ENCODE measurements at regions not wholly inside any gene's neighbourhood (a gene's known extent, or its start where the extent isn't known, plus 50 kb on each side); places are given as distances from the start of the nearest gene placed in this dataset.

DNA sequence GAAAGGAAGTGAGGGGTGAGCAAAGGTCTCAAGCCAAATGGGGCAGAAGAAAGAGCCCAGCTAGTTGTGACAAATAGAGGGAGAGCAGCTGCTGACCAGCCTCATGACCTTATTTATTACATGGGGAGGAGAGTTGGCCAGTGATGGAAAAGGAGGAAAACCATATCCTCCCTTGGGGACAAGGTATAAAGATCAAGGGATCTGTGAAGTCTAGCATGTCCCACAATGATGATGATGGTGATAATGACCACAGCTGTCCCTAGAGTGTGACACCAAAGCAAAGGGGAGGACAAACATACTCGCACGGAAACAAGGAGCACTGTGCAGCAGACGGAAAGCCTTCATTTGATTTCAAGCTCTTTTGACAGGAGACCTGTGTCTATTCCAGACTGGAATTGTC is 190.4 kb upstream of the MCHR2 start:
- in situ Hi-C loops (cut with MboI; ENCODE audit: low sequenced_read_pairs), result no loop called here

DNA sequence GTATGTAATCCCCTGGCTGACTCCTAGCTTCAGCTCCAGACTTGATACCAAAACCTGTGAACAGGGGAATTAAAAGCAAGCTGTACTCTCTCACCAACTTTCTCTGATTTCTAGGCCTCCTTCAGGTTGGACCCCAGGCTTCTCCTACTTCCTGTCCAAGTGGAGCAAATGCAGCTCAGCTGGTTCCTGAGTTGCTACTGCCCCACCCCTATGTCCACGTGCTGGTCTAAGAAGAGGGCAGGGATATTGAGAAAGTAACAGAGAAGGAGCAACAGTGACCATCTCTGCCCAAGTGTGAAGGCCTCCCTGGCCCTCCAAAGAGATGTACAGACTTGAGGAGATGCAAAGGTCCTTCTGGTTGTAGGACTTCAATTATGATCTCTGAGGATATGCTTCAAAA is 188.3 kb upstream of the MCHR2 start:
- in situ Hi-C loops (cut with MboI; ENCODE audit: low sequenced_read_pairs), result no loop called here

DNA sequence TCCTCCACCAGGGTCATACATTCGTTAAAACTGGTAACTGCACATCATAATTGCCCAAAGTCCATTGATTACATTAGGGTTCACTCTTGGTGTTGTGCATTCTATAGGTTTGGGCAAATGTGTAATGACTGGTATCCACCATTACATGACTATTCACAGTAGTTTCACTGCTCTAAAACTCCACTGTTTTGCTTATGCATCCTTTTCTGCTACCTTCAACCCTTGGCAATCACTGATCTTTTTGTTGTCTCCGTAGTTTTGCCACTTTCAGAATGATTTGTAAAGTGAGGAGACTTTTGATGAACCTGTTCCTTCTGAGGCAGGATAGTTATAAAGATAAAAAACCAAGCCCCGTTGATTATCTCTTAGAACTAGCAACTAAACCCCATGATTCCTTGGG is 187.3 kb upstream of the MCHR2 start:
- in situ Hi-C loops (cut with MboI; ENCODE audit: low sequenced_read_pairs), result no loop called here

DNA sequence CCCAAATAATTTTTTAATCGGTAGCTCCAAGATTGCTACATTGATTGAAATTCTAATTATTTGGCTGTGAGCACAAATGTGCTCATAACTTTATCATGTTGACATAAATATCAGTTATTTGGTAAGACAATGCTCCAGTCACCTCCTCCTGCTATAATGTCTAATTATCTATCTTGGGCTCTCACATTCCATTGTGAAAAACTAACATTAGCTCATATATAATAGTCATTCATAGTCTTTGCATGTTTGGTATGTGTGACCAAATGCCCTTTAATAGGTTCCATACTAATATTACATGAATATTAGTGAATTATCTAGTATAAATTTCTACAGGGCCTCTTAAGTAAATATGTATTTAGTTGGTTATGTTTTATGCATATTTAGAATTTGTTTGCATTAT is 185.6 kb upstream of the MCHR2 start:
- in situ Hi-C loops (cut with MboI; ENCODE audit: low sequenced_read_pairs), result no loop called here

DNA sequence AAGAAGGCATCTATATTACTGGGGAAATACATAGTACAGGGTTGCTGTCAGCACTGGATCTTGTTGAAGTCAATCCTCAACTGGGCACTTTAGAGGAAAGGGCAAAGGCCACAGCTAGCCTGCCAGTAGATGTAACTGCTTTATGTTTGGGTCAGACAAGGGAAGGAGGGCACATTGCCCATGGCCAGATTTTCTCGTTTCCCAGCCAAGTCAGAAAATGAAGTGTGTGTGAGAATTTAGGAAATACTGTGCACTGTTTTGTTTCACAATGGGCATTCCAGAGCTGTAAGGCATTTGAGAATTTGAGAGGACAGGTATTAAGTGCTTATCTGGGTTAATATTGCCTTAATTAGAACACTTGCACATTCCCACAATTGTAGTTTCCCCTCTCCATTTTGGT is 183.9 kb upstream of the MCHR2 start:
- in situ Hi-C loops (cut with MboI; ENCODE audit: low sequenced_read_pairs), result no loop called here

DNA sequence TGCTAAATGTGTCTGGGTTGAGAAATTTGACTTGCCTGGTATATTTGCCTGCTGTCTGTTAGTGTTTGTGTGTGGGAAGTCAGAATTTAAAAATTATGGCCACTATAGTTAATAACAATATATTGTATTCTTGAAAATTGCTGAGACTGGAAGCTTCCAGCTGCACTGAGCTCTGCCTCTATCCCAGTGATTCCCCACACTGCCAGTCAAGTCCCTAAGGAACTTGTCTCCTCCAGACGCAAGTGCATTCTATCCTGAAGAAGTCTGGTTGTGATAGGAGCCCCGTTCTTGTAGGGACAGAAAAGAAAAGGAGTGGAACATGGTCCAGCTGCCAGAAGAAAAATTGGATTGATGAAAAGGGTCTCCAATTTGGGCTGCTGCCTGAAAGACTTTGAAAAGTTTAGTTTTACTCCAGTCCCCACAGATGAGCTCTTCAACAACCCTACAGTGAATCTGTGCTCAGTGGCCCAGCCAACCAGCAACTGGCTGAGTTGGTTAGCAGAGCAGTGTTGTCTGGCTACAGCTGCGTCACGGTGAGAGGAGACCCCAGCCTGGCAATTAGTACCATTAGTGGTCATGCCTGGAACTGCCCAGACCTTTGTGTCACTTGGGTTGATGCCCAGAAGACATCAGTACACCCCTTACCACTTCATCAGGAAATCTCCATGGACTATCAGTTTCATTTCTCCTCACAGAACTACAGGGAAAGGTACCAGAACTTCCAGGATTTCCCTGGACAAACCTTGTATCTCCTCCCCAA is 183.1 kb upstream of the MCHR2 start:
- in situ Hi-C loops (cut with MboI; ENCODE audit: low sequenced_read_pairs), result no loop called here

DNA sequence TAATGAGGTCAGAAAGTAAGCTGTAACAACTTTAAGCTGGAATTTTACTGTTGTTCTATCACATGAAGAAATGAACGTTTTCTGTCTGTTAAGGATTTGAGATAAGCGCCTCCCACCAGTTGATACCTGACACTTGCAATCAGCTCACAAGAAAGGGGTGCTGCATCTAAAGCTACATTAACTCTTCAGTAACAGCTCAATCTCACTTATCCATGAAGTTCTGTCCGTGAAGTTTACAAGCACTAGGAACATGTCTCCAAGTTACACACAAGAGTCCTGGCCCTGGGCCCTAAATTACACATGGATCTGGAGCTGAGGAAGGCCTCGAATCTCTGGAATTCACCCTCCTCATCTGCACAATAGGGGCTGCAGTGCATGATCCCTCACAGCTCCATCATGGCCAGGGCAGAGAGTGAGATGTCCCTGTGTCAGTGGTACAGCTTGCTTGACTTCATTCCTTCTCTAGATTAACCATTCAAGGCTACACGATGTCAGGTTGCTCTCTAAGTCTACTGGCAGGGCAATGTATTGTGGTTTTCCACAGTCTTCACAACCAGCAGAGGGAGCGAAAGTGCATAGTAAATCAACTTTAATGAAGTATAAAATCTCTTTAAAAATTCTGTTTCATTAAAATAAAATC is 182.4 kb upstream of the MCHR2 start:
- in situ Hi-C loops (cut with MboI; ENCODE audit: low sequenced_read_pairs), result no loop called here

DNA sequence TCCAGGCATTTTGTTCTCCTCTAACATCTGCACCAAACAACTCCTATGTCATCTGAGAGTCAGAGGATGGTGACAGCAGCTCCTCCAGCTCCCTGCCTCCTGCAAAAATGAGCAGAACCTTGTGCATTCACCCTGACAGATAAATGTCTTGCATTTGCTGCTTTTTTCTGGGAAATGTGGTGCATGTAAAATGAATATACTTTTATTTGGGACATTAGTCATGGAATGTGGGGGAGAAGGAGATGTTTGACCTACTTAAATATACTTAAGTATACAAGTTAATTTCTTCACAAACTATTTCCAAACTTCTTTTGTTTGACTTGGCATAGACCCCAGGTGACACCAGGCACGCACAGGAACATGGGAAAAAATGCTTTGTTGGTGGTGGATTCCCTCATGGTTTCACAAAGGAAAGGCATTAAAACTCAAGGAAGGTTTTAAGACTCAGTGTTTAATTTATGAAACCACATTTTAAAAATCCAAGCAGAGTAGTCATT is 181.8 kb upstream of the MCHR2 start:
- in situ Hi-C loops (cut with MboI; ENCODE audit: low sequenced_read_pairs), result no loop called here

DNA sequence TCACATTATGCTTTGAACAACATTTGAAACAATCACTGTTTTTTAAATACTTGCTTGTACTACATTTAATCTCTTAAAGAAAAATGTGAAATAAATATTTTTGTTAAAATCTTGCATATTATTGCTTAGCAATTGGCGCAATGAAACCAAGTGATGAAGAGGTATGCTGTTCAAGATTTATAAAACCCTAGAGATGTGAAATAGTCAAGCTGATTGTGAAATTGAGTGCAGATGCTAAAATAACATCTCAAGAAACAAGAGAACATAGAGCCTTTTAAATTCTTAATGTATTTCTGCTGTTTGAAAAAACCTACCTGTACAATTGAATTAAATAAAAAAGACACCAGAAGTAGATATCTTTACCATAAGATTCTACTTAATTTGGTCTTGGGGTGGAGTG is 179.2 kb upstream of the MCHR2 start:
- in situ Hi-C loops (cut with MboI; ENCODE audit: low sequenced_read_pairs), result no loop called here

DNA sequence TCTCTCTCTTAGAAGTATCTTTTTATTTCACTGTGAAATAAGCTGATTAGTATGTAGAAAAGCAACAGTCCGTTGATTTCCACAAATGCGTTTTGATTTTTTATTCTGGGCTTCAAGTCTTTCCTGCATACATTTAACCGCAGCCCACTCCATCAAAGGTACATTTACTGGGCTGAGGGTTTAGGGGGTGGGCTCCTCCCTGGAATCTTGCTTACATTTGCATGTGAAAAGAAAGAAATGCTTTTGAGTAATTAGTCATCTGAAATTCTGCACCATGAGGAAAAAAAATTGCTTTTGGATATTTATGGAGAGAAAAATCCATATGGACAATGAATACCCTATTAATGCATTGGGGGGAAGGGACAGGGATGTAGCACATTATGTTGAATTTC is 178.3 kb upstream of the MCHR2 start:
- in situ Hi-C loops (cut with MboI; ENCODE audit: low sequenced_read_pairs), result no loop called here

DNA sequence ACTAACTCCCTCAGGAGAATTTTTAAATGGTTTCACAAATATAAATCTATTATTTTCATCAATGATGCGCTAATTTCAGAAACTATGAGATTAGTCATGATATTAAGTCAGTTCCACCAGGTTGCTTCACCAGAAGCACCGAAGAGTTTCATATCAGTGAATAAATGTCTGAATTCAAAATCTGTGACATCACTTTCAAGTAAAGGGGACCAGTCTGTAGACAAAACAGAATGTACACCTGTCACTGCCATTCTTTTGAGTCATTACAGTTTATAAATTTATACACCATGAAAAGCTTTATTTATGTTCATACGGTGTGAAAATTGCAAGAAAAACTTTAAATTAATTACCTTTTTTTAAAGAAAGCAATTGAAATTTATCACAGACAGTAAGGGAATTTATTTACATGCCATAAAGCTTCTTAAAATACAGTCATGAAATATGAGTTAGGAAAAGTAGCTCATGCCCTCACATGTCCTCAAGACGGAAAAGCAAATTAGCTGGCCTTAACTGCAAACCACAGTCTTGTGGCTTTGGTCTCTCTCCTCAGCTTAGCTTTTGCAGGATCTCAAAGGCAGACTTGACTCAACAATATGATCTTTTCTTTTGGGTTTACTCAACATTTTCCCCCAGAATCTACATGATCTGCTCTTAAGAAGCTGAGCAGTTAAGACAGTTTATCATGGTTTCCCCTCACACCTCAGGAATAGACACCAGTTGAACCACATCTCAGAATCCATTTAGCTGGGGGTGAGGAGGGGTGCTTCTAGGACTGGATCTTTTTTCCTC is 177.7 kb upstream of the MCHR2 start:
- in situ Hi-C loops (cut with MboI; ENCODE audit: low sequenced_read_pairs), result no loop called here

DNA sequence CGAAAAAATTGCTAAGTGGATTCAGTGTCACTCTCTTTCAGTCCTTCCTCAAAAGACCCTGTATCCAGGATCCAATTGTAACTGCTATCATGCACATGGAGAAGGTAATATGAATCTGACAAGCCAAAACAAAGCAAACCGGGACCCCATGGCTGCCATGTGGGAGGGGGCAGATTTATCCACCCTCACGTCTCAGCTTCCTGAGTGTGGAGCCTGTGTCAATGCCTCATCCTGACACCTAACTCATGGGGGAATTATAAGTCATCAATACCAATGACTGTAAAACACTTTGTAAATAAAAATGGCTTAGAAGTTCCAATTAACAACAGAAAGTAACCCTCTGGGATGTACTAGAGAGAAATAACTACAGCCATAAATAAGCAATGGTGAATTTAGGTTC is 174.1 kb upstream of the MCHR2 start:
- in situ Hi-C loops (cut with MboI; ENCODE audit: low sequenced_read_pairs), result no loop called here

DNA sequence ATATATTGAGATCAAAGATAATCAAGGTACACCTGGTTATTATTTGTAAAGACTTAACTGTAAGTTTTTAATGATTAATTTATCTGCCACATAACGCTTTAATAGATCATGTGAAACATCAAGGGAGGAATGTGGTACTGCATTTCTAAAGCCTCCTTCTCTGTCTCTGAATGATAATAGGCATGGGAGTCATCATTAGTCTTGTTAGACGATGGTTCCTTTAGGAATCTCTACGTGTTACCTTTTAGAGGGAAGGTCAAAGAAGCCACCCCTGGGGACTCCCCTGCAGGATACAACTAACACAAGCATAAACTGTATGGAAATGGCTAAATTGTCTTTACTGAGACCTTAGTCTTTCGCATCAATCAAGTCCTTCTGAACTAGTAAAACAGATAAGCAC is 173.6 kb upstream of the MCHR2 start:
- in situ Hi-C loops (cut with MboI; ENCODE audit: low sequenced_read_pairs), result no loop called here

DNA sequence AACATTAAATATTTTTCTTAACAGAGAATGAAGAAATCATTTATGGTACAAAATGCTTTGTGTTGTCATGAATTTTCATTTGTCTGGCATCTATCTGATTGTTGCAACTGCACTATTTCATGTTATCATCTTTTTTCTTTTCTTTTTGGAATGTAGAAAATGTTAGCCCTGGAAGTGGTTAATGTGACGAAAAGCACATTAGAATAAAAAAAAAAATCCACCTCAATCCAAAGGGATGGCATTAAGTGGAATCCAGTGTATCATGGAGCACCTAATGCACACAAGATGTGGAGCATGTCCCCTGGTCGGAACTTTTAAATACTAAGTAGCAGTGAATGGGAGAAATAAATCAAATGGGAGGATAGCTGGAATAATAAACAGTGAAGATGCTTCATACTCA is 172.9 kb upstream of the MCHR2 start:
- in situ Hi-C loops (cut with MboI; ENCODE audit: low sequenced_read_pairs), result no loop called here

DNA sequence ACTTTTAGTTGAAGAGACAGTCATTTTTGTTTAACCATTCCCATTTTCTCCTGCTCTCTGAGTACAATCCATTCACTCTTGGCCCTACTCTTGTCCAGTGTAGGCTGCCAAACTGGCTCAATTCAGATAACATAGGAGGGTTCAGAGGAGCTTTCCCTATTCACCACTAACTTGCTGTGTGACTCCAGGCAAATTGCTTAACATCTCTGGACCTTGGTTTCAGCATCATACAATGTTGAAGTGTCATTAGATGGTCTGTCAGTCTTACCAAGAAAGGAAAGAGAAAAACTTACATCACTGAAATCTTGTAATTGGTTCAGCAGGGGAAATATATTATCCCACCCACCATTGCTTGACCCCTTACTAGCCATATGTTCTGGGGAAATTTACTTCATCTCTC is 171.4 kb upstream of the MCHR2 start:
- in situ Hi-C loops (cut with MboI; ENCODE audit: low sequenced_read_pairs), result no loop called here

DNA sequence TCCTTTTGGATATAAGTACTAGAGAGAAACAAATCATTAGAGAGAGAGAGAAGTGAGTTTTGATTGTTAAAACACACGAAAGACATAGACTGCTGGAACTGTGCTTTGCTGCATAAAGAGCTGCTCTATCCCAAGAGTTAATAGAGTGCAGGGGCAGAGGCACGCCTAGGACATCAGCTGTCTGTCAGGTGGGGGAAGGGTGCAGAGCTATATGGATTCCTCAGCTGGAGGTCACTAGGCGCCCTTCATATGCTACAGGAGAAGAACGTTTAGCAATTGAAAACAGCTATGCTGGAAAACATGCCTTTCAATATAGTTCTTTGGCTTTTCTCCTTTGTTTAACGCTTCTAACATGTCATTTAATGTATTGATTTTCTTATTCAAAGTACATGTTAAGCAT is 169.0 kb upstream of the MCHR2 start:
- in situ Hi-C loops (cut with MboI; ENCODE audit: low sequenced_read_pairs), result no loop called here

DNA sequence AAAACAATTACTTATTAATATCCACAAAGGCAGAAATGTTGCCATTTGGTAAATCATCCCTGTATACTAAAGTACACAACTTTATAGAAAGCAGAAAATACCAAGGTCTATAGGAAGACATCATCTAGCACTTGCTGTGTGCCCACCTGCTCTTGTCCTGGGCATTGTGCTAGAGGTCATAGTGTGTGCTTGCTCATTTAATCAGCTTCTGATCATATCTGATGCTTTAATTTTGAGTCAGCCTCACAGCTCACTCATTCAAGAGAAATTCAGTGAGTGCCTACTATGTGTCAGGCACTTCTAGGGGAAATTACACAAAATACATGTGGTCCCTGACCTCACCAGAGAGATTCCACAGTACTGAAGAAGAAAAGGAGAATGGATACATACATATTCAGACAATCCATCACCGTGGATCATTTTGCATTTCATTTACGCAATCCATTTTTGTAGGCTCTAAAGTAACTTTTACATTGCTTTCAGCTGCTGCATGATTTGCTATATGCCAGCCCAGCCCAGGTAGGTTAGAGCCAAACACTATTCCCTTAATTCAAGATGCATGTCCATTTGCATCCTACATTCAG is 167.9 kb upstream of the MCHR2 start:
- in situ Hi-C loops (cut with MboI; ENCODE audit: low sequenced_read_pairs), result no loop called here

DNA sequence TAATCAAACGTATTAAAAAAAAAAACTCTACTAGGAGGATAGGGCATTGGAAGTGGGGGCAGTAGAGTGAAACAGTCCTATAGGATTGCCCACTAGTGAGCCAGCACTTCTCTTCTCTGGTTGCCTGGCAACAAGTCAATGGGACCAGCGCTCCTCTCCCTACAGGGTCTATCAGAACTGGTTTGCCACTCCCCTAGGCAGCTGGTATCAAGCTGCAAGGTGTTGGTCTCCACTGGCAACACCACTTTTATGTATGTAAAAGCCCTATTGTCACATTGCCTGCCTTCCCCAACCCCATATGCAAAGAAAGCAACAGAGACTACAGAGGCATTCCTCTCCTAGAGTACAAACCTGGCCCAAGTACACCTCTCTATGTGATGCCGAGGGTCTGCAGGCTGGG is 166.9 kb upstream of the MCHR2 start:
- in situ Hi-C loops (cut with MboI; ENCODE audit: low sequenced_read_pairs), result no loop called here

DNA sequence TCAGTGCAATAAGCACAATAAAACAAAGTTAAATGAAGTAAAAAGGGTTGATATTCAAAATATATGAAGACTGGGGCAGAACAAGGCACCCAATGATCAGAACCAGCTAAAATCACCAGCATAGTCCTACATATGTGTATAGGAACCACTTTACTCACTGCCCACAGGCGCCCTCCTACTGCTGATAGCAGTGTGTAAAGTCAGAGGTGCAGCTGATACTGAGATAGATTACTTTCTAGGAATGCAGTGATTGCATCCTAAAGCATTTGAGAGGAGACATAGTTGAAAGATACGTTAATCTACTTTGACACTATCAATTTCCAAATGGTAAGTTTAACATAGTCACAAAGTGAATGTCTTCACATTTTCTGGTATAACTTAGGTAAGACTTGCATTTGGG is 161.1 kb upstream of the MCHR2 start:
- in situ Hi-C loops (cut with MboI; ENCODE audit: low sequenced_read_pairs), result no loop called here

DNA sequence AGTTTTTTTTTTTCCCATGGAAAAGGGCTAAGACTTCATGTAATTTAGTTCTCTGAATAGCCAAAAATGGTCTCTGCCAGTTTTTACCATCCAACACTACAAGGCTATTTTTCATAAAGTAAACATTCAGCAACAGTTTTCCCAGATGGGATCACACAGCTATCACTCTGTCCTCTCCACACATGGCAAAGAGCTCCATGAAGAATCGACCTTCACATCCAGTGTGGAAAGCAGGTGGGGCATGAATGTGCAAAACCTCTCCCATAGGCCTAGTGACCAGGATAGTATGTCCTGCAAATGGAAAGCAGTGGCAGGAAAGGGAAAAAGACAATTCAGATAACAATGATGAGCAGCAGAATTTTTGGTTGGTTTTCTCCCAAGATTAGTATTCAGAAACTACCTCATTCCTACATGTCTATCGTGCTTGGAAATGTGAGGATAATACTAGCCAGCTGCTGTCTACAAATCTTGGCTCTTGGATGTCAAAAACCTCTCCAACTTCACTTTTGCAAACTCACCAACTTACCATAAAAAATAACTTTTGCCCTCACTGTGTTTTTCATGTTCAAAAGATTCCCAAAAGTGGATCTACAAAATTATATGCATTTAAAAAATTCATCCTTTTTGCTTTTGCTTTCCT is 159.7 kb upstream of the MCHR2 start:
- in situ Hi-C loops (cut with MboI; ENCODE audit: low sequenced_read_pairs), result no loop called here

DNA sequence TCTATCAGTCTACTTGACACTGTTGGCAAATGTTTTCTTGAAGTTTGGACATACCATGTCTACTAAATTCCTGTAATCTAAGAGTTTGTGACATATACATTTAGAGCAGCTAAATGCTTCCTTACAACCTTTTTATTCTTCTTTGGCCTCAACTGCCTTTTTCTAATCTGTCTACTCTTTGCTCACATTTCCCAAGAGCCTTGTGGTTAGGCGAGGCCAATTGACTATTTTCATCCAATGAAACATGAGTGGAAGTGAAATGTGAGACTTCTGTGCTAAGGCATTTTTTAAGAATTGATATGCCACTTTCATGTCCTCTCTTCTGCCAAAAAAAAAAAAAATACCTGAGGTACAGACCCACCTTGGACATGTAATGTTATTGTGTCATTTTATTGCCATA is 158.2 kb upstream of the MCHR2 start:
- in situ Hi-C loops (cut with MboI; ENCODE audit: low sequenced_read_pairs), result no loop called here
